Kidney (tissue), 13 donors: ENCODE measurements at regions not wholly inside any gene's neighbourhood (a gene's known extent, or its start where the extent isn't known, plus 50 kb on each side); places are given as distances from the start of the nearest gene placed in this dataset.
A peak's percentile ranks its signal among the peaks of the same experiment; 100 is the strongest.

ENCODE experiments used
- DNase-seq, 5 donors: peaks; one replicate each; pipeline ENCODE4 v3.0.0-alpha.2; 2013 to 2020
- FAIRE-seq: peaks from 2 replicates; lab custom pipeline; 2012; peaks lifted over from hg19 to GRCh38; lab: Jason Lieb, UNC
- H3K27ac ChIP-seq, 2 donors: one replicate each; pipeline ENCODE4 v1.7.0; 2013; ENCODE audit warnings: low read depth in 2 of 2, low read length in 2 of 2, inconsistent platforms in 1 of 2
- H3K27me3 ChIP-seq: one replicate; pipeline ENCODE4 v1.7.1; 2013; ENCODE audit warnings: low read length, inconsistent platforms; ENCODE audit not compliant: control insufficient read depth, insufficient read depth
- H3K36me3 ChIP-seq, 3 donors: one replicate each; pipeline versions ENCODE4 v1.7.0 to v1.7.1; 2013; ENCODE audit warnings: low read length in 3 of 3, control low read depth in 1 of 3, inconsistent platforms in 1 of 3; ENCODE audit not compliant: insufficient read depth in 3 of 3, control insufficient read depth in 2 of 3
- H3K4me1 ChIP-seq, 3 donors: one replicate each; pipeline versions ENCODE4 v1.7.0 to v1.7.1; 2013; ENCODE audit warnings: low read length in 3 of 3, inconsistent platforms in 1 of 3, low read depth in 1 of 3; ENCODE audit not compliant: control insufficient read depth in 2 of 3, insufficient read depth in 2 of 3
- H3K4me3 ChIP-seq, 3 donors: one replicate each; pipeline versions ENCODE4 v1.7.0 to v1.8.1; 2013; ENCODE audit warnings: low read length in 3 of 3, control low read depth in 1 of 3, inconsistent platforms in 1 of 3
- H3K9ac ChIP-seq, 3 donors: one replicate each; pipeline versions ENCODE4 v1.7.0 to v1.7.1; 2013; ENCODE audit warnings: low read length in 3 of 3, control low read depth in 1 of 3, inconsistent platforms in 1 of 3
- H3K9me3 ChIP-seq, 3 donors: one replicate each; pipeline versions ENCODE4 v1.7.0 to v1.7.1; 2013; ENCODE audit warnings: low read length in 3 of 3, control low read depth in 1 of 3, inconsistent platforms in 1 of 3; ENCODE audit not compliant: control insufficient read depth in 2 of 3, insufficient read depth in 1 of 3
- intact Hi-C: fragments of 100-400 bp; cut with DNase I; formaldehyde crosslinking; loops from one replicate; pipeline ENCODE4 v1.11.1; 2022
- TF ChIP-seq, protein P1 (sequence below): IDR thresholded peaks from 3 replicates; pipeline ENCODE4 v1.5.1; 2012; ENCODE audit warnings: mild to moderate bottlenecking, moderate library complexity, borderline replicate concordance; ENCODE audit not compliant: insufficient read depth; ENCODE audit errors: extremely low read depth
- donor health status: control.
- donor health status: control.
- donor health status: control.
- donor health status: control.
- donor health status: control.
- donor health status: DM: yes; HTN: yes; CAD: no.
- donor health status: Normal renal cell carcinoma (clear cell type).

DNA sequence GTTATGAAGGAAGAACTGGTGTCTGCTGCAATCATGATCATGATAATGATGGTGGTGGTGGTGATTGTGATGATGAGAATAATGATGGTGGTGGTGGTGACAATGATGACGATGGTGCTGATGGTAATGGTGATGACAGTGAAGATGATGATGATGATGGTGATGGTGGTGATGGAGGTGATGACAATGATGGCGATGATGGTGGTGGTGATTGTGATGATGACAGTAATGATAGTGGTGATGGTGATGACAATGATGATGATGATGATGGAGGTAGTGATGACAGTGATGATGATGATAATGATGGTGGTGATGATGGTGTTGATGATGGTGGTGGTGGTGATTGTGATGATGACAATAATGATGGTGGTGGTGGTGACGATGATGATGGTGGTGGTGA lies 52.8 kb upstream of the ANO1 start:
- no peak overlapping the region for H3K9ac ChIP-seq
- H3K4me1 ChIP-seq = no peaks in the 10 kb centered on the region
- intact Hi-C loops = no loop called here
- TF ChIP-seq, protein P1, sequence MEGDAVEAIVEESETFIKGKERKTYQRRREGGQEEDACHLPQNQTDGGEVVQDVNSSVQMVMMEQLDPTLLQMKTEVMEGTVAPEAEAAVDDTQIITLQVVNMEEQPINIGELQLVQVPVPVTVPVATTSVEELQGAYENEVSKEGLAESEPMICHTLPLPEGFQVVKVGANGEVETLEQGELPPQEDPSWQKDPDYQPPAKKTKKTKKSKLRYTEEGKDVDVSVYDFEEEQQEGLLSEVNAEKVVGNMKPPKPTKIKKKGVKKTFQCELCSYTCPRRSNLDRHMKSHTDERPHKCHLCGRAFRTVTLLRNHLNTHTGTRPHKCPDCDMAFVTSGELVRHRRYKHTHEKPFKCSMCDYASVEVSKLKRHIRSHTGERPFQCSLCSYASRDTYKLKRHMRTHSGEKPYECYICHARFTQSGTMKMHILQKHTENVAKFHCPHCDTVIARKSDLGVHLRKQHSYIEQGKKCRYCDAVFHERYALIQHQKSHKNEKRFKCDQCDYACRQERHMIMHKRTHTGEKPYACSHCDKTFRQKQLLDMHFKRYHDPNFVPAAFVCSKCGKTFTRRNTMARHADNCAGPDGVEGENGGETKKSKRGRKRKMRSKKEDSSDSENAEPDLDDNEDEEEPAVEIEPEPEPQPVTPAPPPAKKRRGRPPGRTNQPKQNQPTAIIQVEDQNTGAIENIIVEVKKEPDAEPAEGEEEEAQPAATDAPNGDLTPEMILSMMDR = no peak
- no peak for DNase-seq
- H3K36me3 ChIP-seq = peaks cover 0 to 2% (median 0%) of the 10 kb centered on the region in 3 donors
- FAIRE-seq = no peak
- peaks cover 0 to 9% (median 9%) of the 10 kb centered on the region in 3 donors for H3K9me3 ChIP-seq
- H3K27me3 ChIP-seq = no peaks in the 10 kb centered on the region
- H3K27ac ChIP-seq = no peak overlapping the region
- peak overlapping the region in 1 of 3 donors; percentile 9 for H3K4me3 ChIP-seq

DNA sequence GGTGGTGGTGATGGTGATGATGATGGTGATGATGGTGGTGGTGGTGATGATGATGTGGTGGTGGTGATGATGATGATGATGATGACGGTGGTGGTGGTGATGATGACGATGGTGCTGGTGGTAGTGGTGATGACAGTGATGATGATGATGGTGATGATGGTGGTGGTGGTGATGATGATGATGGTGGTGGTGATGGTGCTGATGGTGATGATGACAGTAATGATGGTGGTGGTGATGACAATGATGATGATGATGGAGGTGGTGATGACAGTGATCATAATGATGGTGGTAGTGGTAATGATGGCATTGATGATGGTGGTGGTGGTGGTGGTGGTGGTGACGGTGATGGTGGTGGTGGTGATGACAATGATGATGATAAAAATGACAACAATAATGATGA lies 52.1 kb upstream of the ANO1 start:
- intact Hi-C loops = no loop called here
- no peak overlapping the region for H3K27ac ChIP-seq
- peaks cover 0 to 2% (median 0%) of the 10 kb centered on the region in 3 donors for H3K36me3 ChIP-seq
- TF ChIP-seq, protein P1 = no peak
- FAIRE-seq (no peak), DNase-seq (no peak)
- no peaks in the 10 kb centered on the region for H3K27me3 ChIP-seq
- peak overlapping the region in 1 of 3 donors; percentile 30 for H3K4me3 ChIP-seq
- H3K9me3 ChIP-seq = peaks cover 0 to 9% (median 9%) of the 10 kb centered on the region in 3 donors
- H3K9ac ChIP-seq = no peak overlapping the region
- H3K4me1 ChIP-seq = no peaks in the 10 kb centered on the region

DNA sequence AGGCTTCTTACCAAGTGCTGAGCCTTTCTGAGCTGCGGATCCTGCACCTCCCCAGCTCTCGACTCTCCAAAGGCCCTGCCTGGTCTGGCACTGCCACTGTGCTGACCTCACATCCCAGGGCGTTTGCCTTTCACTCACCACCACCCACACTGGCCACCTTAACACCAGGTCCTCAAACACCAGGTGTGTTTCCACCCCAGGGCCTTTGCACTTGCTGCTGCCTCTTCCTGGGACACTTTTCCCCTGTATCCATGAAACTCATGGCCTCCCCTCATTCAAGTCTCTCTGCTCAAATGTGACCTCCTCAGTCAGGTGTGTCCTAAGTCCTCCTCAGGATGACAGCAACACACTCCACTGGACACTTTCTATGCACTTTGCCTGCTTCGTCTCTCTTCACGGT lies 51.4 kb upstream of the ANO1 start:
- DNase-seq (no peak), FAIRE-seq (no peak)
- H3K27me3 ChIP-seq = no peaks in the 10 kb centered on the region
- no peak overlapping the region for H3K27ac ChIP-seq
- H3K36me3 ChIP-seq = peaks cover 0 to 2% (median 0%) of the 10 kb centered on the region in 3 donors
- H3K9ac ChIP-seq = no peak overlapping the region
- intact Hi-C loops = no loop called here
- no peak overlapping the region for H3K4me3 ChIP-seq
- peaks cover 0 to 9% (median 9%) of the 10 kb centered on the region in 3 donors for H3K9me3 ChIP-seq
- no peaks in the 10 kb centered on the region for H3K4me1 ChIP-seq
- TF ChIP-seq, protein P1 = no peak

DNA sequence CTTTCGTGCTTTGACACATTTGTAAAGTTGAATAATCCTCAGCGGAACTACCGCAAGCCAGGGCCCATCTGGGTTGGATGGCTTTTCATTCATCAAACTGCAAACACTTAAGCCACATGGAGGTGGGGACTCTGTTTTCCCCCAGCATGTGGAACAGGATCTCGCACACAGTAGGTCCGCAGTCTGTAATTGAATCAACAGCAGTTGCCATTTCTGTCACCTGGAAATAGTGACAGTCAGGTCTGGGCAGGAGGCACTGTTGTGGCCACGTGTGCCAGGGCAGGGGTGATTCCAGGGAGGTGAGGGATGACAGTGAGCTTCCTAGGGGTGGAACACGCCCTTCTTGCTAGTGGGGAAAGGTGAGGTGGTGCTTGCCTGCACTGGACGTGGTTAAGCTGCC lies 50.7 kb upstream of the ANO1 start:
- Histone ChIP-seq H3K4me1 (no peaks in the 10 kb centered on the region), H3K27ac (no peak overlapping the region), H3K36me3 (peaks cover 0 to 2% (median 0%) of the 10 kb centered on the region in 3 donors), H3K9me3 (peaks cover 0 to 9% (median 9%) of the 10 kb centered on the region in 3 donors), H3K4me3 (no peak overlapping the region), H3K9ac (no peak overlapping the region), H3K27me3 (no peaks in the 10 kb centered on the region)
- TF ChIP-seq, protein P1 = no peak
- intact Hi-C loops = no loop called here
- FAIRE-seq = no peak
- no peak for DNase-seq
